ENCODE measurements at regions not wholly inside any gene's neighbourhood (a gene's known extent, or its start where the extent isn't known, plus 50 kb on each side); places are given as distances from the start of the nearest gene placed in this dataset.

GRCh38 chr10:114708084-114708483 lies 50.0 kb upstream of the ABLIM1 start:
- no peaks in the 10 kb centered on the region for H4K20me1 ChIP-seq (ENCODE audit: insufficient read depth, poor library complexity, severe bottlenecking)
- H2AFZ ChIP-seq: no peak overlapping the region
- WGBS (ENCODE audit: low lambda C conversion rate, missing lambda C conversion rate): 90% methylated on average over 5 of the region's 5 CpGs
- no peaks in the 10 kb centered on the region for H3K9me3 ChIP-seq (ENCODE audit: low read depth)
- H3K36me3 ChIP-seq (replicated peaks; ENCODE audit: insufficient read depth, low read depth): no peaks in the 10 kb centered on the region
- no peaks in the 10 kb centered on the region for H3K79me2 ChIP-seq
- no peaks in the 10 kb centered on the region for H3K9me2 ChIP-seq (replicated peaks; ENCODE audit: insufficient read depth)
- H3K4me3 ChIP-seq: no peak overlapping the region
- no peak for TF ChIP-seq CTCF (IDR thresholded peaks at IDR 0.05; ENCODE audit: poor library complexity)
- TF ChIP-seq EZH2phosphoT487 (IDR thresholded peaks at IDR 0.05; ENCODE audit: low read depth, severe bottlenecking, unreplicated experiment): no peak
- TF ChIP-seq EZH2 (IDR thresholded peaks at IDR 0.05; ENCODE audit: borderline replicate concordance): no peak
- no peaks in the 10 kb centered on the region for H3K4me1 ChIP-seq (ENCODE audit: insufficient read depth)
- H3K27ac ChIP-seq: peak overlapping the region; percentile 26
- DNase-seq (ENCODE audit: low spot score): no peak
- H3K4me2 ChIP-seq: no peak overlapping the region
- H3K27me3 ChIP-seq: no peaks in the 10 kb centered on the region

- H3K9me2 ChIP-seq (replicated peaks; ENCODE audit: insufficient read depth): no peaks in the 10 kb centered on the region
- peak; percentile 64 for DNase-seq (ENCODE audit: low spot score)
- 71% methylated on average over 5 of the region's 5 CpGs for WGBS (ENCODE audit: low lambda C conversion rate, missing lambda C conversion rate)
- H2AFZ ChIP-seq: no peak overlapping the region
- H3K79me2 ChIP-seq: no peaks in the 10 kb centered on the region
- no peak for TF ChIP-seq EZH2phosphoT487 (IDR thresholded peaks at IDR 0.05; ENCODE audit: low read depth, severe bottlenecking, unreplicated experiment)
- no peak for TF ChIP-seq EZH2 (IDR thresholded peaks at IDR 0.05; ENCODE audit: borderline replicate concordance)
- TF ChIP-seq CTCF (IDR thresholded peaks at IDR 0.05; ENCODE audit: poor library complexity): no peak
- no peaks in the 10 kb centered on the region for H3K36me3 ChIP-seq (replicated peaks; ENCODE audit: insufficient read depth, low read depth)
- H3K4me2 ChIP-seq: peak overlapping the region; percentile 11
- peak overlapping the region; percentile 26 for H3K27ac ChIP-seq
- no peaks in the 10 kb centered on the region for H3K27me3 ChIP-seq
- H3K4me1 ChIP-seq (ENCODE audit: insufficient read depth): no peaks in the 10 kb centered on the region
- H3K9me3 ChIP-seq (ENCODE audit: low read depth): no peaks in the 10 kb centered on the region
- H4K20me1 ChIP-seq (ENCODE audit: insufficient read depth, poor library complexity, severe bottlenecking): no peaks in the 10 kb centered on the region
- H3K4me3 ChIP-seq: no peak overlapping the region
Observed at GRCh38 chr10:114708717-114709335, 50.8 kb upstream of the ABLIM1 start.

GRCh38 chr10:114709984-114710383 lies 51.9 kb upstream of the ABLIM1 start:
- H3K27ac ChIP-seq: no peak overlapping the region
- H4K20me1 ChIP-seq (ENCODE audit: insufficient read depth, poor library complexity, severe bottlenecking): no peaks in the 10 kb centered on the region
- H3K9me2 ChIP-seq (replicated peaks; ENCODE audit: insufficient read depth): no peaks in the 10 kb centered on the region
- H3K4me1 ChIP-seq (ENCODE audit: insufficient read depth): peaks cover 9% of the 10 kb centered on the region
- no peaks in the 10 kb centered on the region for H3K79me2 ChIP-seq
- no peaks in the 10 kb centered on the region for H3K27me3 ChIP-seq
- WGBS (ENCODE audit: low lambda C conversion rate, missing lambda C conversion rate): 86% methylated on average over 2 of the region's 2 CpGs
- no peak for DNase-seq (ENCODE audit: low spot score)
- no peaks in the 10 kb centered on the region for H3K36me3 ChIP-seq (replicated peaks; ENCODE audit: insufficient read depth, low read depth)
- no peak overlapping the region for H2AFZ ChIP-seq
- no peak overlapping the region for H3K4me2 ChIP-seq
- H3K4me3 ChIP-seq: no peak overlapping the region
- H3K9me3 ChIP-seq (ENCODE audit: low read depth): no peaks in the 10 kb centered on the region
- TF ChIP-seq EZH2 (IDR thresholded peaks at IDR 0.05; ENCODE audit: borderline replicate concordance) (no peak), EZH2phosphoT487 (IDR thresholded peaks at IDR 0.05; ENCODE audit: low read depth, severe bottlenecking, unreplicated experiment) (no peak), CTCF (IDR thresholded peaks at IDR 0.05; ENCODE audit: poor library complexity) (no peak)
